ENCODE measurements at regions not wholly inside any gene's neighbourhood (a gene's known extent, or its start where the extent isn't known, plus 50 kb on each side); places are given as distances from the start of the nearest gene placed in this dataset.

DNA sequence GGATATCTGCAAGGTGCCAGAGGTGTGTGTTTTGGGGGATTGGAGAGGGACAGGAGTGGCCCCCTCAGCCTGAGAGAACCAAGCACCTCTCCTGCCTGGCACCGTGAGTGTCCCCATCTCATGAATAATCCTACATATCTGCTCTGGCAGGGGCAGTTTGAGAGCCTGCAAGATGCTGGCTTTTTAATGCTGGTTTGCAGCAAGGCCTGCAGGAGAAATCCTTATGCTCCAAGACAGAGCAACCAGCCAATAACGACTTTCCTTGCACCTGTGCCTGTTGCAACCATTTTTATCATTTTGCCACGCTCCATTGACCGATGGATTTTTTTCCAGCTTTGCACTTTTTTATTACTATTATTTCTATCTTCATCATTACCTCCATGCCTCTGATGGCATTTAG, 259.4 kb upstream of the SKOR2 start:
- Mint-ChIP-seq H3K9me3 (peaks cover 0 to 3% of the 10 kb centered on the region in 2 donors), H3K27ac (no peak overlapping the region), H3K36me3 (no peaks in the 10 kb centered on the region)
- no peak for ATAC-seq
- no peak for DNase-seq (ENCODE audit: low spot score in 2 of 2)

DNA sequence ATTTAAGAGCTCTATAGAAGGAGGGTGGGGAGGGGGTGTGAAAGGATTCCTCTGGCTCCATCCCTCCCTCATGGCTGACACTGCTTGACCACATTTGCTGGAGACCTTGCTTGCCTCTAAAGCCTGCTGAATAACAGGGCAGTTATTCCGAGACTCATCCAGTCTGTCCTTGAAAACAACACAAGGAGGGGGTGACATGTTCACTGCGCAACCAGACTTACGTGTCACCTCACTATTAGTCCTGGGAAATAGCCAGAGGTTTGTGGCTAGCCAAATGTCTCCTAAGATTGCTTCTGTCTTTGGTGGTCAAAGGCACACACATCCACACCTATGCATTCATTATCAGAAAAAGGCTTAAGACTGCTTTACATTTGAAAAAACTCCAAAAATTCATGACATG, 256.2 kb upstream of the SKOR2 start:
- Mint-ChIP-seq H3K27ac (no peak overlapping the region), H3K36me3 (no peaks in the 10 kb centered on the region), H3K9me3 (peaks cover 3 to 4% of the 10 kb centered on the region in 2 donors)
- ATAC-seq (no peak), DNase-seq (ENCODE audit: low spot score in 2 of 2) (no peak)

DNA sequence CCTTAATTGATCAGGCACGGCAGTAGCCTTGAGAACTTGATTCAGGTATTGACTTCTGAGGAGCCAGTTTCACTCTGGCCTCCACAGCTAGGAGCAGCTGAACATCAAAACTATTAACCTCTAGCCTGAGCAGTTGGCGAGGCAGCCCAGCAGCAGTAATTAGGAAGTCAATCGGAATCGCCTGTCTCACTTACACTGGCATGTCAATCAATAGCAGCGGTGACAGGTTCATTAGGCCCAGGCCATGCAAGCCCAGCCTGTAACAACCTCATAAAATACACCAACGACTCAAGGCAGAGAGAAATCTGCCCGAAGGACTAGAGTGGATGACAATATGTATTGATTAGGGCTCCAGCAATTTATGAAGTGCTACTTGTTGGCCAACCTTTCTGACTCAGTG, 255.4 kb upstream of the SKOR2 start:
- DNase-seq (ENCODE audit: low spot score in 2 of 2), result no peak
- no peaks in the 10 kb centered on the region for H3K36me3 Mint-ChIP-seq
- no peak for ATAC-seq
- H3K9me3 Mint-ChIP-seq, result peaks cover 3 to 4% of the 10 kb centered on the region in 2 donors
- H3K27ac Mint-ChIP-seq, result no peak overlapping the region

DNA sequence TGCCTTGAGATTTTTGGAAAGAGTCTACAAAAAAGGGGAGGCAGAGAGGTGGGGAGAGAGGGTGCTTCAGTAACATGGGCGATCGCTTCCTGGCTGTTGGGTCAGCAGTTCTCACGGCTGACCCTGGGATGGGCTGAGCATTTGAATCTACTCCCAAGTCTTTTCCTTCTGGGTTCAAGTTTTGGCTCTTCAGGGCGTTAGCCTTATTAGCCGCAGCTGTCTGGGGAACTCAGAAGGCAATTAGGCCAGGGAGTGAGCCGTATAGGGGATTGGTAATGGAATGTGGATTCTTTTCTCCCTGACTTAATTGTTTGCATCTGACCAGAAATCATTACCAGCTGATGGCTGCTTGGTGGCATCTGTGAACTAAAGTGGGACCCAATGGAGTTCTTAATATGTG, 250.5 kb upstream of the SKOR2 start:
- Mint-ChIP-seq H3K27ac (no peak overlapping the region), H3K9me3 (peaks cover 0 to 4% of the 10 kb centered on the region in 2 donors), H3K36me3 (no peaks in the 10 kb centered on the region)
- DNase-seq (ENCODE audit: low spot score in 2 of 2) (no peak), ATAC-seq (no peak)

- no peaks in the 10 kb centered on the region for H3K36me3 Mint-ChIP-seq
- DNase-seq (ENCODE audit: low spot score in 2 of 2) (no peak), ATAC-seq (no peak)
Measured at GRCh38 chr18:47500930-47501329, 249.5 kb upstream of the SKOR2 start.

GRCh38 chr18:47492691-47493090, 241.2 kb upstream of the SKOR2 start:
- H3K27ac Mint-ChIP-seq, result no peak overlapping the region
- no peak for ATAC-seq
- no peaks in the 10 kb centered on the region for H3K36me3 Mint-ChIP-seq
- no peaks in the 10 kb centered on the region for H3K9me3 Mint-ChIP-seq
- DNase-seq (ENCODE audit: low spot score in 2 of 2), result no peak

More at GRCh38 chr18:47500930-47501329, 249.5 kb upstream of the SKOR2 start:
- Mint-ChIP-seq H3K27ac (no peak overlapping the region), H3K9me3 (peaks cover 0 to 4% of the 10 kb centered on the region in 2 donors)

DNA sequence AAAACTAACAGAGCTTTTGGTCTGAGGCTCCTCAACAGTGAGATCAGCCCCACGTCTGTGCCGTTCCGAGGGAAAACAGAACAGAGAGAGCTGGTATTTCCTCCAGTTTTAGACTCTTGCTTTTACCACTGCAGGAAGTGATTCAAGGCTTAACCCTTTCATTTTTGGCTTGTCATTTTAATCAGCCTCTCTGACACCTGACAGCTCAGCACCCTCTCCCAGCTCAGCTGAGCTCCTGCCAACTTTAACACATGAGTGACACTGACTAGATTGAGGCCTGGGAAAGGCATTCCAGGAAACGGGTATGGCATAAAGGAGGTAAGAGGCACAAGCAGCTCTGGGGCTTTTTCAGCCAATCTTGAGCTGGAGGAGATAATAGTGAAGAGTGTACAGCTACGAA, 239.4 kb upstream of the SKOR2 start:
- ATAC-seq (peak in 1 of 2 donors; percentile 86), DNase-seq (ENCODE audit: low spot score in 2 of 2) (peak in 1 of 2 donors; percentile 3)
- Mint-ChIP-seq H3K9me3 (no peaks in the 10 kb centered on the region), H3K36me3 (no peaks in the 10 kb centered on the region), H3K27ac (no peak overlapping the region)

DNA sequence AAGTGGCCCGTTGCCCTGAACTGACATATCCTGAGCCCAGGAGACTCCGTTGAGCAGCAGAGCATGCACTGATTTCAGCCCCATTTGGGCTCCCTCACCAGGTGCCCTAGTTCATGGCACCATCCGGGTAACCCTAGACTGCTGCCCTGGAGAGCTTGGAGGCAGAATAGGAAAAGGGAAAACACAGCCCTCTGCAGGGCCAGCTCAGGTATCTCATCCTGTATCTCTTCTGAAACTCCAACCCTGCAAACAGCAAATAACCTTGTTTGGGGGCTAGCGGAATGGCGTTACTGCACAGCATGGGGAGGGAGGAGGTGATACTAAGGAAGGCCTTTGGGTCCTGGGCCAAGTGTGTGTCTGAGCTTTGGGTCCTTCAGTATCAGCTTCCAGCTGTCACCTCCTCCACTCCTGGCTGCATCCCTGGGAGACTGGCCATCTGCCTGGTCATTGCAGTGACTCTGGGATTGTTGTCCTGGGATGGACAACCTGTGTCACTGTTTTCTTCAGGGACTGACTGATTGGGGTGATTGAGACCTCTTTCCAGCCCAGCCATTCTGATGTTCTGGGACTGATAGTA, 233.8 kb upstream of the SKOR2 start:
- no peaks in the 10 kb centered on the region for H3K9me3 Mint-ChIP-seq

GRCh38 chr18:47484068-47484467, 232.6 kb upstream of the SKOR2 start:
- H3K27ac Mint-ChIP-seq, result no peak overlapping the region
- ATAC-seq (no peak), DNase-seq (ENCODE audit: low spot score in 2 of 2) (no peak)
- H3K9me3 Mint-ChIP-seq, result no peaks in the 10 kb centered on the region
- no peaks in the 10 kb centered on the region for H3K36me3 Mint-ChIP-seq

More for the DNA sequence above, 233.8 kb upstream of the SKOR2 start:
- DNase-seq (ENCODE audit: low spot score in 2 of 2) (no peak), ATAC-seq (no peak)
- Mint-ChIP-seq H3K36me3 (no peaks in the 10 kb centered on the region), H3K27ac (no peak overlapping the region)

DNA sequence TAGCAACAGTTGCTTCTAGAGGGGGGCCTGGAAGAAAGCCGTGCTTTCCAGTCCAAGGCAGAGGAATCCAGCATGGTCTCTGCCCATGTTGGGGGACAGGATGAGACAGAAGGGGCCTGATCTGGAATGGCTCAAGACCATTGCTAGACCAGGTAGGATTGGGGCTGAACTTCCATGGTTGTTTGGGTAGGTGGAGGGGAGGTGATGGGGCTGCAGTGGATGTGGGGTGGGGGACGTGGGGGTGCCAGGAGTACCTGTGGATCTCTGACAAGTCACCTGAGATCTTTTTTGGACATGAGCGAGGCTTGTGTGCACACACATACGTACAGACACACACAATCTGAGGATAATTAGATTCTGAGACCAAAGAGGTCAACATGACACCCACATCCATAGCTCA, 228.7 kb upstream of the SKOR2 start:
- no peak overlapping the region for H3K27ac Mint-ChIP-seq
- H3K9me3 Mint-ChIP-seq, result no peaks in the 10 kb centered on the region
- no peaks in the 10 kb centered on the region for H3K36me3 Mint-ChIP-seq
- DNase-seq (ENCODE audit: low spot score in 2 of 2), result no peak
- ATAC-seq, result no peak

DNA sequence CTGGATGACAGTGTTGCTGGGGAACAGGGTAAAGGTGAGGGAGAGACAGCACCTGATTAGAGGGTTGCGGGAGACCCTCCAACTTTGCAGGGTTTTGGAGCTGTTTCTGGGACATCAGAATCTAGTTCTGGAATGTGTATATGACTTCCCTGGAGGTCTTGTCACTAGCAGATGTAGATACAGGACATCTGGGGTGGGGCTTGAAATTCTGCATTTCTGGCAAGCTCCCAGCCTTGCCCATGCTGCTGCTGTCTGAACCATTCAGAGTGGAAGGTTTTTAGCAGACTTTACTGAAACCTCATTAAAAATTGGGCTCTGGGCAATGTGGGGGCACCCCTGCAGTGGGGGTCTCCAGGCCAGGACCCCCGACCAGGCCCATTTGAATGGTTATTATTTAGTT, 220.3 kb upstream of the SKOR2 start:
- ATAC-seq, result no peak
- Mint-ChIP-seq H3K27ac (no peak overlapping the region), H3K36me3 (no peaks in the 10 kb centered on the region), H3K9me3 (no peaks in the 10 kb centered on the region)
- no peak for DNase-seq (ENCODE audit: low spot score in 2 of 2)

DNA sequence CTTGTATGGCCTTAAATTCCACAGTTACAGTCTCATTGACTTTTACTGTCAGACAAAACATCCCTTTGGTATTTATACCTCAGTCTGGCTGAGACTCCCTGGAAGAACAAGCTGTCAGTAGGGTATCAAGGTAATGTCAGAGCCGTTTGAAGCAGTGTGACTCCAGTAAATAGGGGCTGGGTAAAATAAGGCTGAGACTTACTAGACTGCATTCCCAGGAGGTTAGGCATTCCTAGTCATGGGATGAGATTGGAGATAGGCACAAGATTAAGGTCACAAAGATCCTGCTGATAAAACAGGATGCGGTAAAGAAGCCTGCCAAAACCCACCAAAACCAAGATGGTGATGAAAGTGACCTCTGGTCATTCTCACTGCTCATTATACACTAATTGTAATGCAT, 219.5 kb upstream of the SKOR2 start:
- no peak for ATAC-seq
- no peak for DNase-seq (ENCODE audit: low spot score in 2 of 2)

DNA sequence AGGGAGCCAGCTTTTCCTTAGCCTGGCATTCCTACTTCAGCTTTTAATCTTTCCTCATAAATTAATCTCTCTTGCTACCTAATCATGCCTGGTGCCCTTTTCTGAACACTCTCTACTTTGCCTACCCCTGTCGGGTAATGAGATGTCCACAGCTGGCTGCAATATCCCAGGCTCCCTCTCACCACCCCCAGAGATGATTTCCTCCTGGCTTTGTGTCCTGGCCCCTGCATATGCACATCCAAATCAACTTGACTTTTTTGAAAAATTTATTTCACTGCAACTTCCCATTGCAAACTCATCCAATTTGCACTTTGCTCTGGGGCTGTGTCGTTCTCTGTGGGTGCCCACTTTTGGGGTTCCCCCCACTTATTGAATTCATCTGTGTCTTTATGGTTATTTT, 218.1 kb upstream of the SKOR2 start:
- no peak for DNase-seq (ENCODE audit: low spot score in 2 of 2)
- no peaks in the 10 kb centered on the region for H3K36me3 Mint-ChIP-seq
- H3K9me3 Mint-ChIP-seq, result no peaks in the 10 kb centered on the region
- H3K27ac Mint-ChIP-seq, result no peak overlapping the region
- no peak for ATAC-seq

More for the DNA sequence above, 219.5 kb upstream of the SKOR2 start:
- Mint-ChIP-seq H3K36me3 (no peaks in the 10 kb centered on the region), H3K9me3 (no peaks in the 10 kb centered on the region), H3K27ac (no peak overlapping the region)

DNA sequence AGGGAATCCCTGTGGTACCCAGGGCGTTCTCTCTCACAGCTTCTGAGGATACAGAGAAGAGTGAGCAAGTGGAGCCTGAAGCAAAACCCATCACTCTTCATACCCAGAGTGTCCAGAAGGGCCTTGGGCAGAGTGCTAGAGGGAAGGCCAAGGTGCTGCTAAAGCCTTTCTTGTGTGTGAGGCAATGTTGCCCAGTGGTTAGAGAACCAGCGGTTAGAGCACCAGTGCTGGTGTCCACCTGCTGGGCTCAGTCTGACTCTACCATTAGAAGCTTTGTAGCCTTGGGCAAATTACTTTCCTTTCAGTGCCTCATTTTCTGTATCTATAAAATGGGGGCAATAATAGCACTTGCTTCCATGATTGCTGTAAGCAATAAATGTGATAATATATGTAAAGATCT, 210.5 kb upstream of the SKOR2 start:
- DNase-seq (ENCODE audit: low spot score in 2 of 2) (no peak), ATAC-seq (no peak)
- Mint-ChIP-seq H3K27ac (no peak overlapping the region), H3K9me3 (no peaks in the 10 kb centered on the region), H3K36me3 (no peaks in the 10 kb centered on the region)

DNA sequence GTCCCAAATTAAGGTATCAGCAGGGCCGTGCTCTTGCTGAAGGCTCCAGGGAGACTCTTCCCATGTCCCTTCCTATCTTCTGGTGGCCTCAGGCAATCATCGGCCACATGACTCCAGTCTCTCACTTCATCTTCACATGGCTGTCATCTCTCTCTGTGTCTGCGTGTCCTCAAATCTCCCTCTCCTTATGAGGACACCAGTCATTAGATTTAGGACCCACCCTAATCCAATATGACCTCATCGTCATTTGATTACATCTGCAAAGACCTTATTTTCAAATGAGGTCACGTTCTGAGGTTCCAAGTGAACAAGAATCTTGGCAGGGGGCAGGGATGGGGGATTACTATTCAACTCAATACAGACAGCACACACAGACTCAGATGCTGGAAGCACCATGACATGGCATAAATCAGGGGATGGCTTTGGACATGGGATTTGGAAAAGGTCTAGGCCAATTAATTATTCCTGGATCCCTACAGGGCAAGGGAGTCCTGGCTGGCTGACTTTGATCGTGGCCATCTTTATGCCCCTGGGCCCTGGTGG, 210.0 kb upstream of the SKOR2 start:
- no peaks in the 10 kb centered on the region for H3K36me3 Mint-ChIP-seq
- ATAC-seq, result no peak
- no peak for DNase-seq (ENCODE audit: low spot score in 2 of 2)
- no peak overlapping the region for H3K27ac Mint-ChIP-seq
- no peaks in the 10 kb centered on the region for H3K9me3 Mint-ChIP-seq

DNA sequence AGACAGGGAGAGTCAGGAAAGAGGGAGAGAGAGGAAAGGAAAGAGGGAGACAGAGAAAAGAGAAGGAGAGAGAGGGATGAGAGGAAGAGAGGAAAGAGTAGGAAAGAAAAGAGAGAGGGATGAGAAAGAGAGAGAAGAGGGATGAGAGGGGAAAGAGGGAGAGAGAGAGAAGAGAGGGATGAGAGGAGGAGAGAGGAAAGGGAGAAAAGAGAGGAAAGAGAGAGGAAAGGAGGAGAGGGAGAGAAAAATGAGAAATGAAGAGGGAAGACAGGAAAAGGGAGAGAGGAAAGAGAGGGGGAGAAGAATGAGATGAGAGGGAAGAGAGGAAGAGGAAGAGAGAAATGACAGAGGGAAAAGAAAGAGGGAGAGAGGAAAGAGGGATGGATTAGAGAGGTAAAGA, 207.0 kb upstream of the SKOR2 start:
- ATAC-seq (no peak), DNase-seq (ENCODE audit: low spot score in 2 of 2) (no peak)
- H3K27ac Mint-ChIP-seq, result no peak overlapping the region
- H3K36me3 Mint-ChIP-seq, result no peaks in the 10 kb centered on the region
- H3K9me3 Mint-ChIP-seq, result no peaks in the 10 kb centered on the region

DNA sequence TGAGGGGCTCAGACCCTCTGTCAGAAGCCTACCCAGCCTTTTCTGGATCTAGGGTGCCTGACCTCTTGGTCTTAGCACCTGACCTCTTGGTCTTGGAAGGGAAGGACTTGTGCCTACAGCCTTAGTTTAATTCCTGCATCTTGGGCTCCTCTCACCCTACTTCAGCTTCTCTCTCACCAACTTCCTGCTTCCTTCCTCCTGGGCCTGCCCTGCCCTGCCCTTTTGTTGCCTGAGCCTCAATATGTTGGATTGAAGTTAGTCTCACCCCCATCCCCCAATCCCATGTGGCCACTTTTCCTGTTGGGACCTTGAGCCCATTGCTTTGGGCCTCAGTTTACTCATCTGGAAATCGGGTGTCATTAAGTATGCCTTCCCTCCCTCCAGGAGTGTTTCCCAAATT, 206.2 kb upstream of the SKOR2 start:
- no peaks in the 10 kb centered on the region for H3K9me3 Mint-ChIP-seq
- no peaks in the 10 kb centered on the region for H3K36me3 Mint-ChIP-seq
- no peak overlapping the region for H3K27ac Mint-ChIP-seq
- ATAC-seq (no peak), DNase-seq (ENCODE audit: low spot score in 2 of 2) (no peak)

DNA sequence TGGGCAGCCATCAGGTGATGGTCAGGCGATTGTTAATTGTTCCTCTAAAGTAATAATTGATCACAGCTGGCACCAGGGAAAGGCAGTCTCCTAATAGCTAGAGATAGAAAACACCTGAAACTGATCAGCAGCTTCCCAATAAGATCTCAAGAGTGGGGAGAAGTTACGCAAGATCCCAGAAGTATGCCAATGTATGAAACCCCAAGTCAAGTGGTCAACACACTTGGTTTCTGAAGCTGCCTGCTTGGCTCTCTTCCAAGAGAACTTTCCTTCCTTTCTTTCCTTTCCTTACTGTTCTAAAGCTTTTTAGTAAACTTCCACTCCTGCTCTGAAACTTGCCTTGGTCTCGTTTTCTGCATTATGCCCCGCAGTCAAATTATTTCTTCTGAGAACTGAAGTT, 201.6 kb upstream of the SKOR2 start:
- DNase-seq (ENCODE audit: low spot score in 2 of 2) (no peak), ATAC-seq (no peak)
- no peaks in the 10 kb centered on the region for H3K36me3 Mint-ChIP-seq
- H3K27ac Mint-ChIP-seq, result no peak overlapping the region
- H3K9me3 Mint-ChIP-seq, result no peaks in the 10 kb centered on the region

All from activated naive CD4-positive, alpha-beta T cell treated with anti-CD3 and anti-CD28 coated beads, Interleukin-2, amount 50 U/mL, for 72 hours (primary cell).